GM12878 (cell line): ENCODE measurements at regions not wholly inside any gene's neighbourhood (a gene's known extent, or its start where the extent isn't known, plus 50 kb on each side); places are given as distances from the start of the nearest gene placed in this dataset.

Experiments
- ATAC-seq: fragments of 200-7000 bp; cut with Tn5 transposase; 3 replicates; pipeline ENCODE4 v1.9.1; 2020; ENCODE audit warnings: mild to moderate bottlenecking, moderate library complexity
- BruUV-seq: library from RNA; stranded (reverse); fragments of 400-500 nt; replicated peaks from 2 replicates; lab custom pipeline; 2021; lab: Mats Ljungman, UMichigan
- CTCF ChIA-PET: fragments of 300-600 bp; sonication (Branson Sonifier 250); formaldehyde crosslinking; extraction: SDS; loops from one replicate; lab custom pipeline; 2021; ENCODE audit warnings: inconsistent platforms; lab: Yijun Ruan, JAX
- POLR2A ChIA-PET: fragments of 350-600 bp; formaldehyde crosslinking; extraction: SDS; loops from one replicate; lab custom pipeline; 2021; ENCODE audit warnings: inconsistent platforms; lab: Charles Lee
- RAD21 ChIA-PET: fragments of 300-600 bp; sonication (Branson Sonifier 250); formaldehyde crosslinking; loops from one replicate; lab custom pipeline; 2023; ENCODE audit warnings: antibody characterized with exemption; ENCODE audit not compliant: unreplicated experiment; lab: Charles Lee
- SMC1A ChIA-PET: fragments of 300-600 bp; sonication (Branson Sonifier 250); formaldehyde crosslinking; loops from one replicate; lab custom pipeline; 2023; ENCODE audit not compliant: unreplicated experiment, uncharacterized antibody; lab: Charles Lee
- DNase-seq: peaks from one replicate; pipeline ENCODE4 v3.0.0-alpha.2; 2011; ENCODE audit warnings: low read depth, low spot score
- FAIRE-seq: peaks from 3 replicates; lab custom pipeline; 2011; peaks lifted over from hg19 to GRCh38; lab: Jason Lieb, UNC
- H2AFZ ChIP-seq: 2 replicates; pipeline ENCODE4 v1.6.0; 2011; ENCODE audit warnings: low read depth, low read length, control low read depth; ENCODE audit not compliant: control insufficient read depth
- H3K27ac ChIP-seq: 2 replicates; pipeline ENCODE4 v1.5.1; 2011; ENCODE audit warnings: control low read depth; ENCODE audit not compliant: control insufficient read depth, insufficient read depth
- H3K27me3 ChIP-seq, 2 experiments: replicated peaks in 1 of 2; 2 replicates each; pipeline versions ENCODE4 v1.6.0 to v1.6.1; 2011; ENCODE audit warnings: low read length in 1 of 2; ENCODE audit not compliant: control insufficient read depth in 2 of 2, insufficient read depth in 2 of 2
- H3K36me3 ChIP-seq, 2 experiments: 2 replicates each; pipeline ENCODE4 v1.5.1; 2011; ENCODE audit warnings: low read length in 1 of 2; ENCODE audit not compliant: control insufficient read depth in 2 of 2, insufficient read depth in 2 of 2
- H3K4me1 ChIP-seq: 2 replicates; pipeline ENCODE4 v1.6.1; 2011; ENCODE audit warnings: mild to moderate bottlenecking, low read length, moderate library complexity, mixed read lengths; ENCODE audit not compliant: control insufficient read depth, insufficient read depth
- H3K4me2 ChIP-seq: 2 replicates; pipeline ENCODE4 v1.6.0; 2011; ENCODE audit warnings: control low read depth; ENCODE audit not compliant: control insufficient read depth, insufficient read depth
- H3K4me3 ChIP-seq: fragments of 200-600 bp; sonication (generic); 2 replicates; pipeline ENCODE4 v1.5.1; 2016
- H3K79me2 ChIP-seq: 2 replicates; pipeline ENCODE4 v1.6.0; 2011; ENCODE audit warnings: low read length; ENCODE audit not compliant: control insufficient read depth, insufficient read depth
- H3K9ac ChIP-seq: 2 replicates; pipeline ENCODE4 v1.8.0; 2011; ENCODE audit warnings: low read length, control low read depth, mixed read lengths; ENCODE audit not compliant: control insufficient read depth, insufficient read depth
- H3K9me3 ChIP-seq: replicated peaks from 3 replicates; pipeline ENCODE4 v1.5.1; 2011; ENCODE audit warnings: mild to moderate bottlenecking, low read length; ENCODE audit not compliant: control insufficient read depth, insufficient read depth
- H4K20me1 ChIP-seq: 2 replicates; pipeline ENCODE4 v1.6.0; 2011; ENCODE audit not compliant: control insufficient read depth, insufficient read depth
- BMI1 ChIP-seq: fragments of 450-650 bp; IDR thresholded peaks from 2 replicates; pipeline ENCODE4 v1.6.1; 2016; ENCODE audit warnings: mild to moderate bottlenecking, moderate library complexity, borderline replicate concordance
- CBFB ChIP-seq: IDR thresholded peaks from 2 replicates; pipeline ENCODE4 v1.6.1; 2016; ENCODE audit warnings: antibody characterized with exemption, low read depth
- CEBPZ ChIP-seq: fragments of 150-350 bp; IDR thresholded peaks from 2 replicates; pipeline ENCODE4 v1.6.1; 2016; ENCODE audit warnings: low read depth, low read length
- EP300 ChIP-seq, 2 experiments: fragments of 150-350 bp in 1 of 2; IDR thresholded peaks; 2 replicates each; pipeline ENCODE4 v1.6.1; 2011 to 2012; ENCODE audit warnings: low read depth in 2 of 2, low read length in 2 of 2, borderline replicate concordance in 1 of 2, improper control_type of control experiment in 1 of 2, inconsistent platforms in 1 of 2; ENCODE audit not compliant: control insufficient read depth in 1 of 2
- KDM1A ChIP-seq: fragments of 200-600 bp; sonication (generic); IDR thresholded peaks from 2 replicates; pipeline ENCODE4 v1.6.1; 2016; ENCODE audit warnings: borderline replicate concordance
- MTA2 ChIP-seq: fragments of 450-650 bp; IDR thresholded peaks from 2 replicates; pipeline ENCODE4 v1.6.1; 2016; ENCODE audit warnings: low read depth, mild to moderate bottlenecking, moderate library complexity
- MYC ChIP-seq: IDR thresholded peaks from 2 replicates; pipeline ENCODE4 v1.6.1; 2011; ENCODE audit warnings: mild to moderate bottlenecking, low read length, moderate library complexity, inconsistent platforms; ENCODE audit not compliant: insufficient read depth, insufficient replicate concordance, insufficient read length, severe bottlenecking
- NBN ChIP-seq: fragments of 450-650 bp; IDR thresholded peaks from 2 replicates; pipeline ENCODE4 v1.6.1; 2016
- NR2C1 ChIP-seq: fragments of 450-650 bp; IDR thresholded peaks from 2 replicates; pipeline ENCODE4 v1.6.1; 2017; ENCODE audit warnings: antibody characterized with exemption, mild to moderate bottlenecking, moderate library complexity
- NR2C2 ChIP-seq: IDR thresholded peaks from 2 replicates; pipeline ENCODE4 v1.6.1; 2011; ENCODE audit warnings: borderline replicate concordance, low read depth; ENCODE audit not compliant: control insufficient read depth, insufficient read length
- SMC3 ChIP-seq: IDR thresholded peaks from 2 replicates; pipeline ENCODE4 v1.6.1; 2011; ENCODE audit warnings: low read length, improper control_type of control experiment, borderline replicate concordance
- TBL1XR1 ChIP-seq: IDR thresholded peaks from 2 replicates; pipeline ENCODE4 v1.6.1; 2012; ENCODE audit warnings: low read depth, low read length, improper control_type of control experiment
- USF1 ChIP-seq: IDR thresholded peaks from 2 replicates; pipeline ENCODE4 v1.6.1; 2011; ENCODE audit warnings: borderline replicate concordance, low read depth, mild to moderate bottlenecking, moderate library complexity, mixed read lengths, low read length; ENCODE audit not compliant: insufficient read depth; ENCODE audit errors: extremely low read length
- ZNF217 ChIP-seq: fragments of 450-650 bp; IDR thresholded peaks from 2 replicates; pipeline ENCODE4 v1.6.1; 2017; ENCODE audit warnings: antibody characterized with exemption, mild to moderate bottlenecking
- ZNF24 ChIP-seq: fragments of 450-650 bp; IDR thresholded peaks from 2 replicates; pipeline ENCODE4 v1.6.1; 2017; ENCODE audit warnings: antibody characterized with exemption, mild to moderate bottlenecking
- ZZZ3 ChIP-seq: IDR thresholded peaks from 2 replicates; pipeline ENCODE4 v1.6.1; 2011; ENCODE audit warnings: low read depth; ENCODE audit not compliant: control insufficient read depth, insufficient read length
- WGBS: methylation state at CpG from one replicate; pipeline ENCODE4 v1.1.6; 2016; ENCODE audit warnings: low lambda C conversion rate; ENCODE audit not compliant: insufficient replicate concordance, insufficient coverage; ENCODE audit errors: missing lambda C conversion rate; 5-methylcytosine and 5-hydroxymethylcytosine counted together
- in situ Hi-C: fragments of 300-500 bp; cut with MboI; formaldehyde crosslinking; loops from 9 replicates; pipeline ENCODE4 v1.14.3; 2018; ENCODE audit warnings: mixed read lengths
- intact Hi-C: fragments of 100-400 bp; cut with micrococcal nuclease; formaldehyde crosslinking; loops from one replicate; pipeline ENCODE4 v1.14.2; 2022; ENCODE audit not compliant: unreplicated experiment
- TF ChIP-seq, protein P1 (sequence below): fragments of 450-650 bp; IDR thresholded peaks from 2 replicates; pipeline ENCODE4 v1.6.1; 2014; ENCODE audit warnings: mild to moderate bottlenecking
- TF ChIP-seq, protein P2 (sequence below): IDR thresholded peaks from 2 replicates; pipeline ENCODE4 v1.6.1; 2012; ENCODE audit warnings: low read length, inconsistent platforms

DNA sequence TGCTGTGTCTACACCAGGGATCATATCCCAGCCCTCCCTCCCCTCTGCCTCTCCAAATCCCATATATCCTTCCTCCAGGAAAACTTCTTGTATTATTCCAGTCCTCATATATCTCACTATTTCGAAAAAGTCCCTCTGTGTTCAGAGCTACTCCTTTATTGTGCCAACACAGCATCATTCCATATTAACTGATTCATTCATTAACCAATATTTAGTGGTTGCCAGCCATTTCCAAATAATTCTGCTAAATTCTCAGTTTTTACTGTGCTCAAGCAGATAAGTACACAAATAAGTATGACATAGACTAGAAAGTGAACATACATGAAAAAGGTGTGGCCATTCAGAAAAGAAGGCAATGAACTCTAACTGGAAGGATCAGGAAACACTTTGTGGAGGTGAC lies 241.6 kb upstream of the DUSP10 start:
- TF ChIP-seq NR2C1 (no peak), NR2C2 (no peak), KDM1A (no peak), BMI1 (no peak), NBN (no peak), CBFB (no peak), MYC (no peak), SMC3 (no peak), USF1 (no peak), CEBPZ (no peak), EP300 (IDR thresholded peaks at IDR 0.05; ENCODE audit: borderline replicate concordance in 1 of 2, control insufficient read depth in 1 of 2, low read depth in 2 of 2, low read length in 2 of 2) (no peak), MTA2 (no peak), ZNF24 (no peak), ZZZ3 (no peak), TBL1XR1 (no peak), ZNF217 (no peak)
- TF ChIP-seq, protein P1, sequence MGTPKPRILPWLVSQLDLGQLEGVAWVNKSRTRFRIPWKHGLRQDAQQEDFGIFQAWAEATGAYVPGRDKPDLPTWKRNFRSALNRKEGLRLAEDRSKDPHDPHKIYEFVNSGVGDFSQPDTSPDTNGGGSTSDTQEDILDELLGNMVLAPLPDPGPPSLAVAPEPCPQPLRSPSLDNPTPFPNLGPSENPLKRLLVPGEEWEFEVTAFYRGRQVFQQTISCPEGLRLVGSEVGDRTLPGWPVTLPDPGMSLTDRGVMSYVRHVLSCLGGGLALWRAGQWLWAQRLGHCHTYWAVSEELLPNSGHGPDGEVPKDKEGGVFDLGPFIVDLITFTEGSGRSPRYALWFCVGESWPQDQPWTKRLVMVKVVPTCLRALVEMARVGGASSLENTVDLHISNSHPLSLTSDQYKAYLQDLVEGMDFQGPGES, result no peak
- TF ChIP-seq, protein P2, sequence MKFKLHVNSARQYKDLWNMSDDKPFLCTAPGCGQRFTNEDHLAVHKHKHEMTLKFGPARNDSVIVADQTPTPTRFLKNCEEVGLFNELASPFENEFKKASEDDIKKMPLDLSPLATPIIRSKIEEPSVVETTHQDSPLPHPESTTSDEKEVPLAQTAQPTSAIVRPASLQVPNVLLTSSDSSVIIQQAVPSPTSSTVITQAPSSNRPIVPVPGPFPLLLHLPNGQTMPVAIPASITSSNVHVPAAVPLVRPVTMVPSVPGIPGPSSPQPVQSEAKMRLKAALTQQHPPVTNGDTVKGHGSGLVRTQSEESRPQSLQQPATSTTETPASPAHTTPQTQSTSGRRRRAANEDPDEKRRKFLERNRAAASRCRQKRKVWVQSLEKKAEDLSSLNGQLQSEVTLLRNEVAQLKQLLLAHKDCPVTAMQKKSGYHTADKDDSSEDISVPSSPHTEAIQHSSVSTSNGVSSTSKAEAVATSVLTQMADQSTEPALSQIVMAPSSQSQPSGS, result no peak
- ATAC-seq, result no peak
- H3K4me1 ChIP-seq, result no peaks in the 10 kb centered on the region
- H4K20me1 ChIP-seq, result no peaks in the 10 kb centered on the region
- CTCF ChIA-PET, result interaction anchor here (0.7 to 1.1 kb wide), 3 partner anchors 10 to 87 kb away, joined by 3 read pairs; no protein-coding TSS in a partner anchor
- in situ Hi-C loops, result no loop called here
- POLR2A ChIA-PET, result interaction anchor here (0.7 to 1.0 kb wide), 2 partner anchors 11 to 30 kb away, joined by 3 to 4 read pairs; no protein-coding TSS in a partner anchor
- BruUV-seq, result no TSS peak
- FAIRE-seq, result no peak
- no peaks in the 10 kb centered on the region for H3K79me2 ChIP-seq
- no peak overlapping the region for H3K9ac ChIP-seq
- no peak overlapping the region for H3K27ac ChIP-seq
- no peaks in the 10 kb centered on the region for H3K36me3 ChIP-seq
- no peak overlapping the region for H3K4me3 ChIP-seq
- no peaks in the 10 kb centered on the region for H3K9me3 ChIP-seq
- intact Hi-C loops, result no loop called here
- no peak overlapping the region for H2AFZ ChIP-seq
- H3K4me2 ChIP-seq, result no peak overlapping the region
- no peak for DNase-seq
- SMC1A ChIA-PET, result interaction anchor here (1.5 to 2.1 kb wide), 4 partner anchors 9 to 24 kb away, joined by 4 to 10 read pairs (median 7); no protein-coding TSS in a partner anchor
- 0% methylated on average over 1 of the region's 1 CpG for WGBS
- RAD21 ChIA-PET, result interaction anchor here (0.6 to 1.2 kb wide), 4 partner anchors 10 to 241 kb away, joined by 3 to 4 read pairs (median 3); partner anchors contain the start of gene DUSP10
- H3K27me3 ChIP-seq, result no peaks in the 10 kb centered on the region
